ENCODE measurements at regions not wholly inside any gene's neighbourhood (a gene's known extent, or its start where the extent isn't known, plus 50 kb on each side); places are given as distances from the start of the nearest gene placed in this dataset.

DNA sequence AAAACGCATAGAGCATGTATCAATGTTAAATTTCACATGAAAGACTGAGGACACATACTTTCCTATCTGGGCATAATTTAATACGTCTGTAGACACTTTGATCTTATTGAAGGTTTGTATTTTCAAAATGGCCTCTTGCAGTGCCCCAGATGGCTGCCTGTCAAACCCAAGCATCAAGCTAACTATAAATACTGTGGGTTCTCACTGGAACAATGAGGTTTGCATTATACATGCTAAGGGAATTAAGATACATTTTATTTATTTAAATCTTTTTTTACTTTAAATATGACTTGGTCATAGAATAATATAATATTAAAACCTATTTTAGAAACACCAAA is 702.9 kb upstream of the GRAMD2B start:
- DNase-seq, result no peak

DNA sequence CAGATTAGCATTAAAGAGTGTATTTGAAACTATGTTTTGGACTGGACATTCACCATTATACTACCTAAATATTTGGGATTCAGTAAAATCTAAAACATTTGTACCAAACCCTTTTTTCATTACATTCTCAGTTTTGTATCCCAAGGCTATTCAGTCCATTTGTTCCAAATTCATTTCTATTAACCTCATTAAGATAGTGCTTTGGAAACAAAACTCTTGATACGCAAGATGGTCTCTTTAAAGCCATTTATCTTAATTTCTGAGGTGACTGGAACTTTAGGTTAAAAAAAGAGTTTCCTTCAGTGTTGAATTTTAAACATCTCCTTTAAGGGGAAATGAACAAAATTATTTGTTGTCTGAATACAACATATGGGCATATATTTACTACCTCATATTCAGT is 702.5 kb upstream of the GRAMD2B start:
- DNase-seq, result no peak

DNA sequence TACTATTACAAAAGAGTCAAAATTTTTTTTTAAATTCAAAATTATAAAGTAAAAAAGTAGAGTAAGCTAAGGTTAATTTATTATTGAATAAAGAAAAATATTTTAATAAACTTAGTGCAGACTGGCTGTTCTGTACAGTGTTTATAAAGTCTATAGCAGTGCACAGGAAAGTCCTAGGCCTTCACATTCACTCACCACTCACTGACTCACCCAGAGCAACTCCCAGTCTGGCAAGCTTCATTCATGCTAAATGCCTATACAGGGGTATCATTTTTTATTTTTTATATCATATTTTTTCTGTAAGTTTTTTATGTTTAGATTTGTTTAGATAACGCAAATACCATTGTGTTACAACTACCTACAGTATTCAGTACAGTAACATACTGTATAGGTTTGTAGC is 700.7 kb upstream of the GRAMD2B start:
- DNase-seq, result no peak

DNA sequence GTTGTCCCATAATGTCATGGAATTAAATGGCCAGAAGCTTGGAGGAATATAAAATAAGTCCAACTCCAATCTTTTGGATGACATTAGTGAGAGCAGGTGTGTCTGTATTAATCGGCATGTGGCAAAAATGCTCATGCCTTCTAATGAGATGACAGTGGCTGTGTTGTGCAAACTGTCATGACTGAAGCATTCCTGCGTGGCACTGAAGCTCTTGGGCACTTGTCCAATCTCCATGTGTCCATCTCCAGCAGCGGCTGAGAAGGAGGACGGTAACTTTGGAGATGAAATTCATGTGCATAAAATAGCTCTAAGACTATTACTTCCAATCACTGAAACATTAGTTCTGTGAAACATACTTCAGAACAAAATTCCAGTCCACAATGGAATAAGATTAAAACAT is 697.5 kb upstream of the GRAMD2B start:
- no peak for DNase-seq

DNA sequence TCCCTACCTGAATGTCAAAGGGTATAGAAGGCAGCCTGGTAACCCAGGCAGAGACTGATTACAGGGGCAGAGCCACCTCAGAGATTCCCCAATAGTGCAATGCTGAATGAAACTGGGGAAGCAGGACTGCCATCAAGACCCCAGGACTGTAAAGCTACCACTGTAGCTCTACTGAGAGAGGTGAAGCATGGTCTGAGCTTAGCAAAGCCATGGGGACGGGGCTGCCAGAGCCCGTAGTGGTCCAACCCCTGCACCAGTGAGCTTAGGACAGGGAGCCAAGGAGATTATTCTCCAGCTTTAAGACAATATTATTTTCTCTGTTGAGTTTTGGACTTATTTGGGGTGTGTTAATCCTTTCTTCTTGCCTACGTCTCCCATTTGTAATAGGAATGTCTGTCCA is 679.3 kb upstream of the GRAMD2B start:
- no peak for DNase-seq

DNA sequence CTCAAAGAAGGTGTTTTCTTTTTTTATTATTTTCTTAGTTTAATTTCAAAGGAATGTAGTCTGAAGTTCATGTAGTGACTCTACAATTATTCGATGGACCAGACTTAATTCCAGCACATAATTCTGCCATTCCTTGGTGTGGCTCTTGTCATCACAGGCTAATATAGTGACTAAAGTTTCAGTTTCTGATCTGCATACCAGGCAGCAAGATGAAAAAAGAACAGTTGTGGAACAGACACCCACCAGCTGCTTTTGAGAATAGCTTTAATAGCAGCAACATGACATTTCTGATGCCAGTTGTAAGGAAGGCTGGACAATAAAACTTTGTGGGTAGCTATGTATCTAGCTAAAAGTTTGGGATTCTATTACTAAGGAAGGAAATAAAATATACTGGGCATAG is 676.3 kb upstream of the GRAMD2B start:
- DNase-seq, result no peak

DNA sequence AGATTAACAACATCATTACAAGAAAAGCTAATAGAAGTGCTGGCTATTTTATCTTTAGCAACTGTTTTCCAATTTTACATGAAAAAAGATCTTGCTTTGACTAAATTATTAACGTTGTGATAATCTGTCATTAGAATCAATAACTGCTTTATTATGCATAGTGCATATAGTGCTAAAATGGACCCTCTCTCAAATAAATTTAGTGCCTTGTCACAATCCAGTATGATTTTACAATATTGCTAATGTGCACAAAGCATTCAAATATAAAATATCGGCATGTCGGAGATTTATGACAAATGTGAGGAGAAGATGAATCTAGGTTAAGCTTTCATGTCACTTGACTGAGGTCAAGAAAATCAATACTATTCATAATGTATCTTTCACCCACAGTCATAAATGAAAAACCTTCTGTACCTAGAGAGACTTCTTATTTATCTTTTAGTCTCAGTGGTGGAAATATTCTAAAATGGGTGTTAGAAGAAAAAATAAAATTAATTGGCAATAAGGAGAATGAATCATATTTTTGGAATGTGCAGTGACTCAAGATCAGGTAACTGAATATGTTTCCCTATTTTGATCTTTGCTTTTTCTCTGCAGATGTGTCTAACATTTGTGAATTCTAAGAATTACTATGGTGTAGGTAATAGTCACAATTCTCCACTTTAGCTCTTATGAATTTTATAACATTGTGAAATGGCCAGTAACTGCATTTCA is 672.9 kb upstream of the GRAMD2B start:
- DNase-seq, result no peak

DNA sequence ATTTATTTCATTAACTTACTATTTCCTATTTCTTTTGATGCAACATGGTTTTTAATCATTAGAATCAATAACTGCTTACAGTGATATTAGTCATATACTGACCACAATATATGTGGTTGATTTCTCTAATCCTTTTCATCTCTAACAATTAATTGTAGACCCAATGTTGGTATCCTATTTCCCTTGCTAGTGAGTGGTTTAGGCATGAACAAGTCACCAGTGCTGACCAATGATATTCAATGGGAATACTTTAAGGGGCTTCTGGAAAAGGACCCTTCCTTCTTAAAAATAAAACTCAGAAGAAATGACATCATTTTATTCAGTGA is 672.4 kb upstream of the GRAMD2B start:
- no peak for DNase-seq

DNA sequence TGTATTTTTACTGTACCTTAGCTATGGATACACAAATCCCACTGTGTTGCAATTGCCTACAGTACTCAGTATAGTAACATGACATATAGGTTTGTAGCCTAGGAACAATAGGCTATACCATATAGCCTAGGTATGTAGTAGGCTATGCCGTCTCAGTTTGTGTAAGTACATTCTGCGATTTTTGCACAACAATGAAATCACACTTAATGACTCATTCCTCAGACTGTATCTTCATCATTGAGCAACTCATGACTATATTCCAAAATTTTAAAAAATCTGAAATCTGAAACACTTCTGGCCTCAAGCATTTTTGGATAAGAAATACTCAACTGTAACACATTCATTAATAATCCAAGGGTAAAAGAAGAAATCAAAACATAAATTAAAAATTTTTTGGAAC is 666.8 kb upstream of the GRAMD2B start:
- DNase-seq, result no peak

DNA sequence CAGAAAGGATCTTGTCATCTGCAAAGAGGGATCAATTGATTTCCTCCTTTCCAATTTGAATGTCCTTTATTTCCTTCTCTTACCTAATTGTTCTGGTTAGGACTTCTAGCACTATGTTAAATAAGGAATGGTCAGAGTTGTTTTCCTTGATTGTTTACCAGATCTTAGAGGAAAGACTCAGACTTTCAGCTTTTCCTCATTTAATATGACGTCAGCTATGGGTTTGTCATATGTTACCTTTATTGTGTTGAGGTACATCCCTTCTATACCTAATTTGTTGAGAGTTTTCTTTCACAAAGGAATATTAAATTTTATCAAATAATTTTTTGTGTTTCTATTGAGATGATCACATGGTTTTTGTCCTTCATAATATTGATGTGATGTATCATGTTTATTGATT is 656.5 kb upstream of the GRAMD2B start:
- no peak for DNase-seq

DNA sequence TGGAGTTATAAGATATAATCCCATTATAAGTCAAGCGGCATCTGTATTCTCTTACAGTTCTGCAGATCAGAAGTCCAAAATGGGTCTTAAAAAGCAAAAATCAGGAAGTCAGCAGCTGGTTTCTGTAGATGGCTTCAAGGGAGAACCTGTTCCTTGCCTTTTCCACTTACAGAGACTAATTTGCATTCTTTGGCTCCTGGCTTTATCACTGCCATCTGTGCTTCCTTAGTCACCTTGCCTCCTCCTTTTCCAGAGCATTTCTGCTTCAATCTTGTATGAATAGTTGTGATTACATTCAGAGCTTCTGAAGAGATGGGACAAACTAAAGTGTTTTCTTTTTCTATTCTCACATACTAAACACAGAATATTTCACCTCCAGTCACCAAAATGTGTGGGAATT is 647.3 kb upstream of the GRAMD2B start:
- no peak for DNase-seq

DNA sequence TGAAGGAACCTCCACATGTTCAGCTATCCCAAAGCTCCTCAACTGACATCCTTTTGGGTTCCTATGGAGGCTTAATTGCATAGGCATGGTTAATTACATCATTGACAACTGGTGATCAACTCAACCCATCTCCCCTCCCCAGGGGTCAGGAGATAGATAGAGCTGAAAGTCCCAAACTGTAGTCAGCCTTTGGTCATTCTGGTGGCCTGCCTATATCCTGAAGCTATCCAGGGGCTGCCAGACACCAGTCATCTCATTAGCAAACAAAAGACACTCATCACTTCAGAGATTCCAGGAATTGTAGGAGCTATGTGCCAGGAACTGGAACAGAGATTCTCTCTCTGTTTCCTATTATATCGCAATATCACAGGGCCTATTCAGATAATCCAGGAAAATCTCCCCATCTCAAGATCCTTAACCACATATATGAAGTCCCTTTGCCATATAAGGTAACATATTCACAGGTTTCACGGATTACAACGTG is 646.5 kb upstream of the GRAMD2B start:
- no peak for DNase-seq

DNA sequence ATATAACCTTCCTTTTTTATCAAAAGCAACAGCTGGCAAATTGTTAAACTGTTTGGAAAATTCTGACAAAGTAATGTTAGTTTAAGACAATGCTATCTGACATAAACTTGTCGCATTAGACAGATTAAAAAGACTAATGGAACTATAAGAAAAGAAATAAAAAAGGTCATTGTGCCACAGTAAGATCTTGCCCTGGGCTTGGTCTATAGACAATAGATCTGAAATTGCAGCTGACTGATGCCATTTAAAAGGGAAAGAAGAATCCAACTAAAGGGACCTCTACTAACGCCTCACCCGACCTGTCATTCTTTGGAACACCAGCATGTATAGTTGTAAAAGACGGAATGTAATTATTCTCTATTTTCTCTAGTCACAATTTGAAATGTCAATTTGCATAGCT is 644.4 kb upstream of the GRAMD2B start:
- DNase-seq, result no peak

DNA sequence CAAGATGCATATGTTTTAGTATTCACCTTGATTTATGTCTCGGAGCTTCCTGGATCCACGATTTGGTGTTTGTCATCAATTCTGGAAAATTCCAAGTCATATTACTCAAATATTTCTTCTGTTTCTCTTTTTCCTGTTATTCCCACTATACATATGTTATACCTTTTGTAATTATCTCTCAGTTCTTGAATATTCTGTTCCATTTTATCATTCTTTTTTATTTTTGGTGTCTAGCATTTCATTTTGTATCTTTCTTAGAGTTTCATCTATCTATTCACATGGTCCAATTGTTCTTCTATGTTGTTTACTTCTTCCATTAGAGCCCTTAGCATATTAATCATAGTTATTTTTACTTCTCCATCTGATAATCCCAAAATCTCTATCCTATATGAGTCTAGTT is 637.8 kb upstream of the GRAMD2B start:
- no peak for DNase-seq

DNA sequence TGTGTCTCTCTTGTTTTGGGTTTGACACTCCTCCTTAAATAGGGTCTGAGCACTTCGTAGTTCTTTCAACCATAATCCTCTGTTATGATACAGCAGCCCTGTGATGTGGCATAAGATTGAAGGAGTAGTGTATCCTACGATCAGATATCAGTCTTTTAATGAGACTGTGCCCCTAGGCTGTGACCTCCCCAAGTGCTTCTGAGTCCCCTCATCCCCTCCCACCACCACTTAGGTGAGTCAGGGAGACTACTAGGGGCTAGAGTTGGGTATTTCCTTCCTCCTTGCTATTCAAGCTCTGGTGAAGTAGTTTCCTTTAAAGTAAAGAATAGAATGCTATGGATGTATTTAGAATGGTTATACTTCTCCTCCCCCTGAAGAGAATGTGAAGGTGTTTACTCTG is 637.2 kb upstream of the GRAMD2B start:
- no peak for DNase-seq

DNA sequence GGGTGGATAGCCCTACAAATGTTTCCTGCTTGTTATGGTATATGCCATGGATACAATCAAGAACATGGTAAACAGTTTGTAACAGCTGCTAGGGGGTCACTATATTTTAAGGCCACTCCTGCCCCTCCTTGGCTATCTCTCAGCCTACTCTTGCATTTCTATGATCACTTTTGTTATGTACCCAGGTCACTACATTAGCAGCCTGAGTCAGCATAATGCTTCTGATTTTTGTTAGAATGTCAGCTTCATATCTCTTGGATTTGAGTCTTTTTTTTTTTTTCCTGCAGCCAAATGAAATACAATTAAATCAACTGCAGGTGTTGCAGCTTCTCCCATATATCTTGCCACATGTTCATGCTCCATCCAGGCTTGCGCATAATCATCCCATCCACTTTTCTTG is 629.7 kb upstream of the GRAMD2B start:
- DNase-seq, result no peak

DNA sequence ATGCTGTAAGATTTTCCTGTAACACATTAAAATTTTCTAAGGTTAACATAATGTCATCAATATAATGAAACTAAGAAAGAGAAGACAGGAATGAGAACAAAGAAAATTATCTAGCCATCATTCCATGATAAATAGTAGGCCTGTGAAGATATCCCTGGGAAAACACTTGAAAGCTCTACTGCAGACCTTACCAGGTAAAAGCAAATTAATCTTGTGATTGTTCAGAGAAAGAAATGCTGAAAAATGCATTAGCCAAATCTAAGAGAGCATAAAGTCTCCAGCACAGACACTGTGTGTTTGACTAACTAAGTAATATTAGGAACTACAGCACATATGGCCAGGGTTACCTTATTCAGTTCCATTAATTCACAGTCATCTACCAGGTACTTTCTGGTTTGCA is 628.3 kb upstream of the GRAMD2B start:
- no peak for DNase-seq

DNA sequence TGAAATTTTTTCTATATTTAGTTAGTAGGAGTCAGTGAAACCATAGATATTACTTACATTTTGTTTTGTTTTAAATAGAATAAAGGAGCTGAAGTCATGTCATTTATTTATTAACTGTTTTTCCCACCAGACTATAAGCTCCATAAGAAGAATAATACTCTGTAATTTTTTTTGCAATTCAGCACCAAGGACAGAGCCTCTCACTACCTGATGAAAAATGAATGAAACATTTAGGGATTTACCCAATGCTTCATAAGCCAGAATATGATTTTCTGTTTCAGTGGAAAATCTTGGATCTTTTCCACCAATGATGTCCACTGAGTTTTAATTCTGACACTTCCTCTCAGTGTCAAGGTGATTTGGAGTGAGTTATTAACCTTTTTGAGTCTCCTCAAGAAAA is 624.9 kb upstream of the GRAMD2B start:
- peak; percentile 82 for DNase-seq

DNA sequence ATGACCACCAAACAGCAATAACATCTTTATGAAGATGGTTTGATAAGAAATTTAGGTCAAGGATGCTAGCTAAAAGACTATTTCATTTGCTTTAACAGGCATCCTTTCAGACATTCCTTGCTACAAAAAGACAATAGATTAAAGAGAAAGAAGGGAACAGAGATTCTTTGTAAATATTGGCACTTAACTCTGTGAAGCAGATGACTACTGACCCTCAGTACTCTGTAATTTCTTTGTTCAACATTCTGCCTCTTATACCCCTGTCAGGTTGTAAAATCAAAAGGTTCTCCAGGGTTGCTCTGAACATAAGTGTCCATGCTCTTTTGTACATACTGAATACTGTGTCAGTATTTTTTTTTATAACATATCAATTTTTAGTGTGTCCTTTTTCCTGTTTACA is 610.6 kb upstream of the GRAMD2B start:
- no peak for DNase-seq

DNA sequence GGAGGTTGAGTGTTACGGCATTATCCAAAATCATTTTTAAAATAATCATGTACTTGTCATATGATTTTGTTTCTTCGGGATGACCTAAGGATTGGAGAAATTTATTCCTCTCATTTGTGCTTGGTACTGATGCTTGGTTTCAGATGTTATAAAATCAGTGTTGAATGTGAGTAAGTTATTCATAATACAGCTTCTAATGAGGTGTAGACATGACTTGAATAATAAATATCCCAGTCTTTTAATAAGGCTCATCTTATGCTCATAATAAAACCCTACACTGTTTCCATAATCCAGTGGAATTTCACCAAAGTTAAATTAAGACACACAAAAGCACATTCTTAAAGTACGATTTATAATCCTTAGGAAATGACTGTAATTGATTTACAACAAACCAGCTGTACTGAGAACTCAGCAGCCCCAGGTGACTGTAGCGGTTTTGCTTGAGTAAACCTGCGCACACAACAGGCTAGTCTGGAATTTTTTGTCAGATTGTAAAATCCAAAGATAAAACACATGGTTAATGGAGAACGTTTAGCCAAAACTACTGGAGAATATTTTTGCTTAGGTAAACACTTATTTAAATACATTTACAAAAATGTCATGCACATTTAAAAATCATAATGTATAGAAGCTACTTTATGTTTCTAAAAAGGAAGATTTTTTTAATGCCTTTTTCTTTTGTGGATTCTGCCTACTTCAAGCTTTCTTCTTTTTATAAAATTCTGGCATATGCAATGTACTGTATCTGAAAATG is 609.8 kb upstream of the GRAMD2B start:
- DNase-seq, result peak; percentile 13

DNA sequence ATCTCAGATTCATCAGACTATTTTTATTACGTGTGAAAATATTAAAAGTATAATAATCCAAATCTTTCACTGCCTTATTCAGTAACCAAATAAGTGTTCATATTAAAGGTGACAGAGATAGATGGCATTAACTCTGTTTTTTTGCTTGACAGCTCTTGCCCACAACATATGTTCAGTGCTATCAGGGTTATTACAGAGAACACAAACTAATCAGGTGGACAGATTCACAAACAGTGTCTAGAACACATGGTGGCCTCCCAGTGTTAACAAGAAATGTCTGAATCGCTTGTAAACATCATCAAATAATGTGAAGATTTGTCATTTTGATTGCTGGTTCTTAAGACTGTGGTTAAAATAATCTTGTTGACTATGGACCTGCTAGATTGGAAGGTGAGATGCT is 609.1 kb upstream of the GRAMD2B start:
- DNase-seq, result peak; percentile 18

DNA sequence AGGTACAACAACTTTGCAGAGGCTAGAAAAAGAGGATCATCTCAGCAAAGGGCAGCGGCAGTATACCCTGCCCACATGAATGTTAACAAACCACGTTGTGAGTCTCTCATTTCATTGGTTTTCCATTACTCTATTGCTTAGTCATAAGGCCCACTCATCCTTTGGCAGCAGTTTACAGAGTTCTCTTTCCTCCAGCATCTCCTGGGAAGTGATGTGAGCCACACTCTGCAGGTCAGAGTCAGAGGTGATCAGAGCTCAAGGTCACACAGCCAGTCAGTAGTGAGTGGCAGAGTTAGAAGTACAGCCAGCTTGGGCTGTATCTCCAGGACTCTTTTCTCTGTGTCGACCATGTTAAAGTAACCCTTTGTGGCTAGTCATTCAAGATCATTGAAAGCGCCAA is 599.6 kb upstream of the GRAMD2B start:
- no peak for DNase-seq

DNA sequence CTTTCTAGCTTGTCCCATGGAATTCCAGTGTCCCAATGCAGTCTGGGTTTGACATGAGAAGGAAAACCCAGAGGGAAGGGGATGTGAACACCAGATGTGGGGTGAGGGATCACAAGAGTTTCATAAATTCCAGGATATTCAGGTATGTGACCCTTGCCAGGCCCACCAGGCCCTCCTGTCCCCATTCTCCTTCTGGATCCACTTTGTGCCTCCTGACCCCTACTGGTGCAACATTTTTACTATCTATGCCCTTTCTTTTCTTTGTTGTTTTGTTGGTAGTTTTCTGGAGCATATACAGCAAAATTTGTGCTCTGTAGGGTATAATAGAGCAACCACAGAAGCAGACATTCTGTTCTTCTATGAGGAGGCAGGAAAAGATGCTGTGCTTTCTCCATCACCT is 597.0 kb upstream of the GRAMD2B start:
- DNase-seq, result no peak

DNA sequence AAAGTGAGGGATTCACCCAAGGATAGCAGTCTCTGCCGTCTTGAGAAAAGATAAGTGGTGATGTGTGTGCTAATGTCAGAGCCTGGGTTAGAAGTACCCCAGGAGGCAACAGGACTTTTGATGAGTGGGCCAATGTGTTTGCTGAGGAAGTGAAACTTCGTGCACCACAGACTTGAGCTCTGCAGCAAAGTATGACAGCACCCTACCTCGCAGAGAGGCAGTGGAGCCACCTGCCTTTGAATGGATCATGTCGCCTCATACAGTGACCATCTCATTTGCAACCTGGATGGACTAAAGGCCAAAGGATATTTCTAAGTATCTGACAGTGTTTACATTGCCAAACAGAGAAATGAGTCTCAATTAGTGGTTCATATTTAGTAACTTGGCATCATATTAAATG is 593.9 kb upstream of the GRAMD2B start:
- DNase-seq, result no peak

DNA sequence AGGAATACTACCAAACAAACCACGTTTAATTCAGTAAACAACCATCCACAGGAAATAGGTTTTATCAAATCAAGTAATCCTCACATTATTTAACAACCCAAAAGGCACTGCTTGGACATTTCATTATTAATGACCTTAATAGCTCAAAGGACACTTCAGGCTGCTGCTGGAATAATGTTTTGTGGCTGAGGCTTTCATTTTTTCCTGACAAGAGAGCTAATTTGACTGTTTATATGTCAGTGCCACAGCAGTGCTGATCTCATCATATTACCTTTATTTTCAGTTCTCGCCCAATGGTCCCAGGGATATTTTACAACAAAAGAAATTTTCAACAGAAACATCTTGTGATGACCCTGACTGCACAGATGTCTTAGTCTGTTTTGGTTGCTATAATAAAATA is 589.8 kb upstream of the GRAMD2B start:
- DNase-seq, result no peak

Data from eye (tissue), 1 donor.